DOHH2 (cell line): ENCODE measurements at regions not wholly inside any gene's neighbourhood (a gene's known extent, or its start where the extent isn't known, plus 50 kb on each side); places are given as distances from the start of the nearest gene placed in this dataset.

Experiments
- H3F3A ChIP-seq: fragments of 200-600 bp; sonication (generic), shearing (Covaris generic); 2 replicates; pipeline ENCODE4 v1.6.0; 2016; ENCODE audit warnings: antibody characterized with exemption, mild to moderate bottlenecking; ENCODE audit not compliant: control insufficient read depth, insufficient read depth
- H3K27ac ChIP-seq: fragments of 200-600 bp; sonication (generic); 2 replicates; pipeline ENCODE4 v1.5.1; 2014; ENCODE audit warnings: low read depth, mild to moderate bottlenecking, low read length, moderate library complexity
- H3K27me3 ChIP-seq: fragments of 200-600 bp; sonication (generic); 2 replicates; pipeline ENCODE4 v1.6.1; 2014; ENCODE audit warnings: mild to moderate bottlenecking, low read length, mixed read lengths; ENCODE audit not compliant: control insufficient read depth
- H3K36me3 ChIP-seq: fragments of 200-600 bp; sonication (generic); 2 replicates; pipeline ENCODE4 v1.6.1; 2014; ENCODE audit warnings: mild to moderate bottlenecking, low read length, moderate library complexity, mixed read lengths; ENCODE audit not compliant: control insufficient read depth
- H3K4me1 ChIP-seq: fragments of 200-600 bp; sonication (generic); 2 replicates; pipeline ENCODE4 v1.6.1; 2014; ENCODE audit warnings: mild to moderate bottlenecking, low read length, mixed read lengths; ENCODE audit not compliant: control insufficient read depth
- H3K4me2 ChIP-seq: fragments of 200-600 bp; sonication (generic); 2 replicates; pipeline ENCODE4 v1.6.0; 2014; ENCODE audit warnings: mild to moderate bottlenecking, low read length, moderate library complexity
- H3K4me3 ChIP-seq: fragments of 200-600 bp; sonication (generic); 2 replicates; pipeline ENCODE4 v1.5.1; 2014; ENCODE audit warnings: mild to moderate bottlenecking, low read length, mixed read lengths
- H3K79me2 ChIP-seq: fragments of 200-600 bp; sonication (generic); 2 replicates; pipeline ENCODE4 v1.6.1; 2014; ENCODE audit warnings: mild to moderate bottlenecking, low read length, mixed read lengths; ENCODE audit not compliant: control insufficient read depth
- H3K9me2 ChIP-seq: fragments of 200-600 bp; sonication (generic); replicated peaks from 2 replicates; pipeline ENCODE4 v1.6.1; 2014; ENCODE audit warnings: mild to moderate bottlenecking, low read length, mixed read lengths; ENCODE audit not compliant: control insufficient read depth
- H3K9me3 ChIP-seq: fragments of 200-600 bp; sonication (generic); 2 replicates; pipeline ENCODE4 v1.6.1; 2014; ENCODE audit warnings: antibody characterized with exemption, low read length, mixed read lengths; ENCODE audit not compliant: control insufficient read depth, insufficient read depth
- H4K20me1 ChIP-seq: fragments of 200-600 bp; sonication (generic); 2 replicates; pipeline ENCODE4 v1.6.0; 2014; ENCODE audit warnings: low read depth, mild to moderate bottlenecking, antibody characterized with exemption, low read length, moderate library complexity; ENCODE audit not compliant: control insufficient read depth, insufficient read depth
- CTCF ChIP-seq: fragments of 200-600 bp; sonication (generic); IDR thresholded peaks from one replicate; pipeline ENCODE4 v1.5.1; 2014; ENCODE audit warnings: antibody characterized with exemption, mild to moderate bottlenecking, low read depth, low read length; ENCODE audit not compliant: poor library complexity, severe bottlenecking
- EZH2phosphoT487 ChIP-seq: fragments of 200-600 bp; sonication (generic); IDR thresholded peaks from 2 replicates; pipeline ENCODE4 v1.6.1; 2017; ENCODE audit warnings: borderline replicate concordance, mild to moderate bottlenecking, antibody characterized with exemption, low read length, moderate library complexity, mixed read lengths

- Histone ChIP-seq H3K4me2 (peak overlapping the region; percentile 74), H3K79me2 (no peaks in the 10 kb centered on the region), H4K20me1 (no peaks in the 10 kb centered on the region), H3F3A (peaks cover 10% of the 10 kb centered on the region), H3K4me1 (peaks cover 50% of the 10 kb centered on the region), H3K27me3 (peaks cover 5% of the 10 kb centered on the region; the same call in 1 of the 2 replicates), H3K9me2 (no peaks in the 10 kb centered on the region), H3K9me3 (no peaks in the 10 kb centered on the region), H3K27ac (peak overlapping the region; percentile 94), H3K4me3 (peak overlapping the region; percentile 61), H3K36me3 (peaks cover 5% of the 10 kb centered on the region; the same call in 1 of the 2 replicates)
- TF ChIP-seq EZH2phosphoT487 (no peak), CTCF (no peak)
Measured at GRCh38 chr17:79340333-79341221, 266.0 kb downstream of the ENGASE start.

- Histone ChIP-seq H3F3A (peaks cover 10% of the 10 kb centered on the region), H3K4me3 (peak overlapping the region; percentile 18; the same call in 1 of the 2 replicates), H3K79me2 (no peaks in the 10 kb centered on the region), H3K27ac (no peak overlapping the region), H3K9me3 (no peaks in the 10 kb centered on the region), H3K4me2 (peak overlapping the region; percentile 74), H4K20me1 (no peaks in the 10 kb centered on the region), H3K36me3 (peaks cover 5% of the 10 kb centered on the region; the same call in 1 of the 2 replicates), H3K9me2 (no peaks in the 10 kb centered on the region), H3K4me1 (peaks cover 50% of the 10 kb centered on the region), H3K27me3 (no peaks in the 10 kb centered on the region)
- TF ChIP-seq CTCF (no peak), EZH2phosphoT487 (no peak)
Measured at GRCh38 chr17:79339321-79339720, 264.7 kb downstream of the ENGASE start.

- Histone ChIP-seq H3K4me2 (peak overlapping the region; percentile 74; the same call in 1 of the 2 replicates), H3K36me3 (peaks cover 5% of the 10 kb centered on the region; the same call in 1 of the 2 replicates), H3K4me1 (peaks cover 50% of the 10 kb centered on the region), H3K9me3 (no peaks in the 10 kb centered on the region), H3K27ac (no peak overlapping the region), H3K9me2 (no peaks in the 10 kb centered on the region), H3K79me2 (no peaks in the 10 kb centered on the region), H3F3A (peaks cover 10% of the 10 kb centered on the region), H4K20me1 (no peaks in the 10 kb centered on the region), H3K4me3 (no peak overlapping the region), H3K27me3 (no peaks in the 10 kb centered on the region)
- TF ChIP-seq EZH2phosphoT487 (no peak), CTCF (no peak)
Measured at GRCh38 chr17:79338604-79339003, 264.0 kb downstream of the ENGASE start.
